Endothelial cell (in vitro differentiated cells): ENCODE measurements at regions not wholly inside any gene's neighbourhood (a gene's known extent, or its start where the extent isn't known, plus 50 kb on each side); places are given as distances from the start of the nearest gene placed in this dataset.

ENCODE experiments used
- DNase-seq: peaks from one replicate; pipeline ENCODE4 v3.0.0; 2021; ENCODE audit warnings: low spot score
- H3K27ac Mint-ChIP-seq: one replicate; pipeline ENCODE4 v1.8.0; 2021; ENCODE audit warnings: mixed read lengths, inconsistent platforms; ENCODE audit not compliant: unreplicated experiment
- H3K27me3 Mint-ChIP-seq: one replicate; pipeline ENCODE4 v1.8.0; 2021; ENCODE audit warnings: mild to moderate bottlenecking, moderate library complexity, mixed read lengths, inconsistent platforms; ENCODE audit not compliant: unreplicated experiment
- H3K36me3 Mint-ChIP-seq: one replicate; pipeline ENCODE4 v1.8.0; 2021; ENCODE audit warnings: mild to moderate bottlenecking, low read depth, mixed read lengths, inconsistent platforms; ENCODE audit not compliant: unreplicated experiment
- H3K4me1 Mint-ChIP-seq: one replicate; pipeline ENCODE4 v1.8.0; 2021; ENCODE audit warnings: mild to moderate bottlenecking, mixed read lengths, inconsistent platforms; ENCODE audit not compliant: unreplicated experiment
- H3K4me3 Mint-ChIP-seq: one replicate; pipeline ENCODE4 v1.8.0; 2021; ENCODE audit warnings: mild to moderate bottlenecking, mixed read lengths, inconsistent platforms; ENCODE audit not compliant: unreplicated experiment
- H3K9me3 Mint-ChIP-seq: one replicate; pipeline ENCODE4 v1.8.0; 2021; ENCODE audit warnings: mixed read lengths, inconsistent platforms; ENCODE audit not compliant: unreplicated experiment
- TF ChIP-seq, protein P1 (sequence below): fragments of 200-600 bp; sonication (generic); IDR thresholded peaks from one replicate; pipeline ENCODE4 v1.5.0; 2021; ENCODE audit warnings: antibody characterized with exemption; ENCODE audit not compliant: unreplicated experiment

GRCh38 chr5:155947394-155948062 is 379.4 kb upstream of the SGCD start:
- TF ChIP-seq, protein P1, sequence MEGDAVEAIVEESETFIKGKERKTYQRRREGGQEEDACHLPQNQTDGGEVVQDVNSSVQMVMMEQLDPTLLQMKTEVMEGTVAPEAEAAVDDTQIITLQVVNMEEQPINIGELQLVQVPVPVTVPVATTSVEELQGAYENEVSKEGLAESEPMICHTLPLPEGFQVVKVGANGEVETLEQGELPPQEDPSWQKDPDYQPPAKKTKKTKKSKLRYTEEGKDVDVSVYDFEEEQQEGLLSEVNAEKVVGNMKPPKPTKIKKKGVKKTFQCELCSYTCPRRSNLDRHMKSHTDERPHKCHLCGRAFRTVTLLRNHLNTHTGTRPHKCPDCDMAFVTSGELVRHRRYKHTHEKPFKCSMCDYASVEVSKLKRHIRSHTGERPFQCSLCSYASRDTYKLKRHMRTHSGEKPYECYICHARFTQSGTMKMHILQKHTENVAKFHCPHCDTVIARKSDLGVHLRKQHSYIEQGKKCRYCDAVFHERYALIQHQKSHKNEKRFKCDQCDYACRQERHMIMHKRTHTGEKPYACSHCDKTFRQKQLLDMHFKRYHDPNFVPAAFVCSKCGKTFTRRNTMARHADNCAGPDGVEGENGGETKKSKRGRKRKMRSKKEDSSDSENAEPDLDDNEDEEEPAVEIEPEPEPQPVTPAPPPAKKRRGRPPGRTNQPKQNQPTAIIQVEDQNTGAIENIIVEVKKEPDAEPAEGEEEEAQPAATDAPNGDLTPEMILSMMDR, result no peak
- H3K27ac Mint-ChIP-seq, result no peak overlapping the region
- no peak for DNase-seq
- peaks cover 6% of the 10 kb centered on the region for H3K4me1 Mint-ChIP-seq
- H3K4me3 Mint-ChIP-seq, result no peak overlapping the region
- no peaks in the 10 kb centered on the region for H3K36me3 Mint-ChIP-seq
- H3K27me3 Mint-ChIP-seq, result peaks cover 3% of the 10 kb centered on the region
- no peaks in the 10 kb centered on the region for H3K9me3 Mint-ChIP-seq

GRCh38 chr5:155948576-155948975 is 378.4 kb upstream of the SGCD start:
- TF ChIP-seq, protein P1, result no peak
- no peak overlapping the region for H3K4me3 Mint-ChIP-seq
- no peak overlapping the region for H3K27ac Mint-ChIP-seq
- no peak for DNase-seq
- H3K9me3 Mint-ChIP-seq, result no peaks in the 10 kb centered on the region
- peaks cover 3% of the 10 kb centered on the region for H3K27me3 Mint-ChIP-seq
- H3K36me3 Mint-ChIP-seq, result no peaks in the 10 kb centered on the region
- peaks cover 14% of the 10 kb centered on the region for H3K4me1 Mint-ChIP-seq

- Mint-ChIP-seq H3K27me3 (no peaks in the 10 kb centered on the region), H3K4me1 (peaks cover 23% of the 10 kb centered on the region), H3K36me3 (no peaks in the 10 kb centered on the region), H3K9me3 (no peaks in the 10 kb centered on the region), H3K4me3 (no peak overlapping the region), H3K27ac (no peak overlapping the region)
- TF ChIP-seq, protein P1, result no peak
- DNase-seq, result no peak
Measured at GRCh38 chr5:155952486-155953089, 374.4 kb upstream of the SGCD start.

GRCh38 chr5:155953335-155953734 is 373.6 kb upstream of the SGCD start:
- Mint-ChIP-seq H3K36me3 (no peaks in the 10 kb centered on the region), H3K27me3 (no peaks in the 10 kb centered on the region), H3K4me3 (no peak overlapping the region), H3K27ac (no peak overlapping the region), H3K9me3 (no peaks in the 10 kb centered on the region), H3K4me1 (peaks cover 23% of the 10 kb centered on the region)
- no peak for DNase-seq
- TF ChIP-seq, protein P1, result no peak

DNA sequence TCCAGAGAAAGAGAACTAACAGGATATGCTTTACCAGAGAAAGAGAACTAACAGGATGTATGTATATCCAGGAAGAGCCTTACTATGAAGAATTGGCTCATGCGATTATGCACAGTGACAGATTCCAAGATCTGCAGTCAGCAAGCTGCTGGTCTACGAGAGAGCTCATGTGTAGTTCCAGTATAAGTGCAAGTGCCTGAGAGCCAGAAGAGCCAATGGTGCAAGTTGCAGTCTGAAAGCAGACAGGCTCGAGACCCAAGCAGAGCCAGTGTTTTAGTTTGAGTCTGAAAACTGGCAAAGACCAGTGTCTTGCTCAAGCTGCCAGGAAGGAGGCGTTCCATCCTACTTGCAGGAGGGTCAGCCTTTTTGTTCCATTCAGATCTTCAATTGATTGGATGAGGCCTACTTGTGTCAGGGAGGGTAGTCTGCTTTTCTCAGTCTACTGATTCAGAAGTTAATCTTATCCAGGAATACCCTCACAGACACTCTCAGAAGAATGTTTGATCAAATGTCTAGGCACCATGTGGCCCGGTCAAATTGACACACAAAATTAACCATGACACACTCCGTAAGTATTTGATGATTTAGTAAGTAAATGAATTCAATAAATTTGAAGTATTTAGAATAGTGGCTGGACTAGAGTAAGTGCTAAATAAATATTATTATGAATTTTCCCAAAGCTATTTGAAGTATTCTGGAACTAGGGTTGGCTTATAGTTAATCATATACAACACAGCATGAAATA is 372.1 kb upstream of the SGCD start:
- TF ChIP-seq, protein P1, result no peak
- no peaks in the 10 kb centered on the region for H3K9me3 Mint-ChIP-seq
- no peak for DNase-seq

More for the DNA sequence above, 372.1 kb upstream of the SGCD start:
- Mint-ChIP-seq H3K36me3 (no peaks in the 10 kb centered on the region), H3K27me3 (no peaks in the 10 kb centered on the region), H3K4me1 (peaks cover 23% of the 10 kb centered on the region), H3K4me3 (no peak overlapping the region), H3K27ac (no peak overlapping the region)
